ENCODE measurements at regions not wholly inside any gene's neighbourhood (a gene's known extent, or its start where the extent isn't known, plus 50 kb on each side); places are given as distances from the start of the nearest gene placed in this dataset.

DNA sequence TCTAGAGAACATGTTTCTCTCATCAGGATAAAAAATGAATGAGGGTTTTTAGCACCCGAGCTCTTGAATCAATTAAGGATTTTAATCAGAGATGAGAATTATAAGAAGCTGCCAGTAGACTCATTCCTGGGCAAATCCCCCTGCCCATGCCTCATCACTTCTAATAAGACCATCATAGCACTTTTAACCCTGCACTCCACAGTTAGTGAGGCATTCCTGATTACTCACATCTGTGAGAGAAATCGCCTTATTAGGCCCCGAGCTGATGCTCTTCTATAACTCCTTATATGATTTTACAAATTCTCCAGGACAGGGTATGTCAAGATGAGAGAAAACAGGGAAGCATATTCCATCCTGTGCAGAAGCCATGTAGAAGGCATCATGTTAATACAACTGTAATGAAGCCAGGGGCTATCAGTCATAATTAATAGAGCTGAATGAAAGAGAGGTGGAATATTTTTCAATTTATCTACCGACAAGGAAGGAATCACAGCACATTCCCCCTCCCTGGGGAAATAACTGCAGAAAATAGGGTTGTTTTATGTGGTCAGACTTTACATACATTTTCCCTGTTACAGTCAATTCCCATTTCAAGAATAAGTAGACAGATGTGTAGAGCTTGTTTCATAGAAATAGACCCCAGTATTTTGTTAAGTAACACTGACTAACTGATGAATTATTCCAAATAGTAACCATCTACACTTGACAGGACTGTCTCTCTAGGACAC, 272.7 kb downstream of the HHIPL2 start:
- no peak for DNase-seq (ENCODE audit: low read depth)
- no peak overlapping the region for H3K4me3 ChIP-seq (ENCODE audit: low read depth, low read length)
- TF ChIP-seq, protein P1, sequence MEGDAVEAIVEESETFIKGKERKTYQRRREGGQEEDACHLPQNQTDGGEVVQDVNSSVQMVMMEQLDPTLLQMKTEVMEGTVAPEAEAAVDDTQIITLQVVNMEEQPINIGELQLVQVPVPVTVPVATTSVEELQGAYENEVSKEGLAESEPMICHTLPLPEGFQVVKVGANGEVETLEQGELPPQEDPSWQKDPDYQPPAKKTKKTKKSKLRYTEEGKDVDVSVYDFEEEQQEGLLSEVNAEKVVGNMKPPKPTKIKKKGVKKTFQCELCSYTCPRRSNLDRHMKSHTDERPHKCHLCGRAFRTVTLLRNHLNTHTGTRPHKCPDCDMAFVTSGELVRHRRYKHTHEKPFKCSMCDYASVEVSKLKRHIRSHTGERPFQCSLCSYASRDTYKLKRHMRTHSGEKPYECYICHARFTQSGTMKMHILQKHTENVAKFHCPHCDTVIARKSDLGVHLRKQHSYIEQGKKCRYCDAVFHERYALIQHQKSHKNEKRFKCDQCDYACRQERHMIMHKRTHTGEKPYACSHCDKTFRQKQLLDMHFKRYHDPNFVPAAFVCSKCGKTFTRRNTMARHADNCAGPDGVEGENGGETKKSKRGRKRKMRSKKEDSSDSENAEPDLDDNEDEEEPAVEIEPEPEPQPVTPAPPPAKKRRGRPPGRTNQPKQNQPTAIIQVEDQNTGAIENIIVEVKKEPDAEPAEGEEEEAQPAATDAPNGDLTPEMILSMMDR (IDR thresholded peaks at IDR 0.05; ENCODE audit: control insufficient read depth, extremely low read depth, insufficient read depth) = no peak

DNA sequence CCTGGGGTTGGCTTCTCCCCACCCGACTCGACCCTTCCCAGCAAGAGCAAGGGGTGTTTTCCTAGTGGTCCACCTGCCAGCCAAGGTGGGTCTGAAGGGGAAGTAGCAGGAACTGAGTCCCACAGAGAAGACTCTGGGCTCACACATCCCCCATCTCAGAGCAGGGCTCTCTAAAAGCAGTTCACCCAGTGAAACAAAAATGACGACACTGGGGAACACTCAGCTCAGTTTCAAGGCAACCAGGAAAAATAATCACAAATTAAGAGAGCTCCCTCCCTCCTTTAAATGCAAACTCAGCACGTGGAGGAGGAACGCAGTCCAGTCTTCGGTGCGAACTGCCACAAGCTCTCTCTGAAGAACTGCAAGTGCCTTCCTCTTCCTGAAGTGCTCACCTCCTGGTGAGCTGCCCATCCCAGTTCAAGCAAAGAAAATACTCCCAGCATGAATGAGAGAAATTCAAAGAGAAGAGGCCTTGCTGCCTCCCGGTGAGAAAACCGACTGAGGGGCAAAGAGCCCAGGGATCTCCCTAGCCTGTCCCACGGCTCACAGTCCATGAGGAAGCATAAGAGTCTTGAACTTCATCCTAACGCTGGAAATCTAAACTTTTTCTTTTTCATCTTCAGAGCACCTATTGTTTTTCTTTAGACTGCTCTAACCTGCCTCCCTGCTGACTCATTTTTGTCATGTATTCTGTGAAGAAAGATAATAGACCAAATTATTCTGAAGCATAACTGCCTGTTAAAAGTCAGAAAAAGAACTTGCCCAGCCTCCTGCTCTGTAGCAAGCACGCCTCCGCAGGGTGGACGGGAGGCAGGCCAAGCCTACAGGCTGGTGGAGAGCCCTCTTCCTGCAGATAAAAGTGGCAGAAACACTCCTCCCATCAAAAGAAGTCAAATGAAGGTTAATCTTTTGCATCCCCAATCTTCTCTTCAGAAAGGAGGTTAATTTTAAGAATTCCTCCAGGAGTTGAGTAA, 281.4 kb downstream of the HHIPL2 start:
- TF ChIP-seq, protein P1 (IDR thresholded peaks at IDR 0.05; ENCODE audit: control insufficient read depth, extremely low read depth, insufficient read depth) = no peak

DNA sequence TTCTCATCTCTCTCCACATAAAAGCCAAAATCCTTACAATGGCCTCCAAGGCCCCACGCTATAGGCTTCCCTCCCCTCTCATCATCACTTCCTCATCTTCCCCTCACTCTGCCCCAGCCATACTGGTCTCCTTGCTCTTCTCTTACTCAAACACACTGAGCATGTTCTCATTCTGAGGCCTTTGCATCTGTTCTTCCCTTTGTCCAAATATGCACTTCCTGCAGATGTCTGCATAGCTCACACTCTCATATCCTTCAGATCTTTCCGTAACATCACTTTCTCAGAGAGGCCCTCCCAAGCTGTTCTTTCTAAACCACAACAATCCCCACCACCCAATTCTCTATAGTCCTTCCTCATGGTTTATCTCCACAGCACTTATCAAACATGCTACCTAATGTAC, 284.1 kb downstream of the HHIPL2 start:
- no peak overlapping the region for H3K4me3 ChIP-seq (ENCODE audit: low read depth, low read length)
- TF ChIP-seq, protein P1 (IDR thresholded peaks at IDR 0.05; ENCODE audit: control insufficient read depth, extremely low read depth, insufficient read depth) = no peak
- DNase-seq (ENCODE audit: low read depth) = no peak

More for the DNA sequence above, 281.4 kb downstream of the HHIPL2 start:
- DNase-seq (ENCODE audit: low read depth) = no peak
- no peak overlapping the region for H3K4me3 ChIP-seq (ENCODE audit: low read depth, low read length)

DNA sequence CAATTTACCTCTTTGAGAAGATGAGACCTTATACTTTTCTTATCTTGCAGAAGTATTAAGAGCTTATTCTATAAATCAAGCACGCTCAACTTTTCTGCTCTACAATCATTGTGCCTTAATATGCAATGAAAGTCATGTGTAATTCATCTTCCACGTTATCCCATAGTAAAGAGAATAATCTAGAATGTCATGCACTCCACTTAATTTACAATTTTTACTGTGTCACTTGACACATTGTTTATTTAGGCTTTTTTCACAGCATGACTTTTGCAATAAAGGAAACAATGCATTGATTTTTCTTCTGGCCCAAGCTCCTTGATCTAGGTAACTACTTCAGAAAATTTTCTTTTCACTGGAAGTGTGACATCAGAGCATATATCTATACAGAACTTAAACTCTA, 290.9 kb downstream of the HHIPL2 start:
- H3K4me3 ChIP-seq (ENCODE audit: low read depth, low read length) = no peak overlapping the region
- no peak for DNase-seq (ENCODE audit: low read depth)
- TF ChIP-seq, protein P1 (IDR thresholded peaks at IDR 0.05; ENCODE audit: control insufficient read depth, extremely low read depth, insufficient read depth) = no peak

DNA sequence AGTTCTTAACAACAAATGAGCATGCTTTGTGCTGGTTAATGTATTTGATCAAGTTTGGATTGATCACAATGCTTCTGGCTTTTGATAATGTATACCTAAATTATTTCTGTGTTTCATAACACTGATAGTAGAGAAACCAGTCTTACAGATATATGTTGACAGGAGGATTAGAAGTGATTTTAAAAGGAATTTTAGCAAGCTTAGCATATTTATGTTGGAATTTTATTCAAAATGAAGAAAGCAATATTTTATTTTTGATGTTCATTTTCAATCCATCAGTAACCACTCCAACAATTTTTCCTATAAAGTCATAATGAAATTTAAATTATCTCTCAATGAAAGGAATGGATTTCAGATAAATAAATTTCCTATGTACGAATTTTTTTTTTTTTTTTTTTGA, 291.8 kb downstream of the HHIPL2 start:
- no peak for DNase-seq (ENCODE audit: low read depth)
- no peak overlapping the region for H3K4me3 ChIP-seq (ENCODE audit: low read depth, low read length)
- TF ChIP-seq, protein P1 (IDR thresholded peaks at IDR 0.05; ENCODE audit: control insufficient read depth, extremely low read depth, insufficient read depth) = no peak

DNA sequence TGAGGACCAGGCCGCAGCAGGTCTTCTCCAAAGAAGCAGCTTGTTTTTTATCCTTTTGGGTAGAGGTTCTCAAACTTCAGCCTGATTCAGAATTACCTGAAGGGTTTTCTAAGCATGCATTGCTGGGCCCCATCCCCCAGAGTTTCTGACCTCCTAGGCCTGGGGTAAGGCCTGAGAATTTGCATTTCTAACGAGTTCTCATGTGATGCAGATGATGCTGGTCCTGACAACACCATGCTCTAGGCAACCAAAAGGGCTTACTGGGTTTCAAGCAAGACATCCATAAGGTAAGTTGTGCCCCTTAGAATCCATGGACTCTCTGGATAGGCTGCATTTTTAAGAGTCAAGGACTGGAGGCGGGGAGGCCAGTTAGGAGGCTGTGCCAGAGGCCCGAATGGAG, 295.1 kb downstream of the HHIPL2 start:
- no peak overlapping the region for H3K4me3 ChIP-seq (ENCODE audit: low read depth, low read length)
- DNase-seq (ENCODE audit: low read depth) = no peak
- TF ChIP-seq, protein P1 (IDR thresholded peaks at IDR 0.05; ENCODE audit: control insufficient read depth, extremely low read depth, insufficient read depth) = no peak
